Stimulated activated CD4-positive, alpha-beta T cell treated with anti-CD3 and anti-CD28 coated beads, Interleukin-2, amount 100 ng/mL, for 48 hours (primary cell): ENCODE measurements at regions not wholly inside any gene's neighbourhood (a gene's known extent, or its start where the extent isn't known, plus 50 kb on each side); places are given as distances from the start of the nearest gene placed in this dataset.

ENCODE experiments used
- DNase-seq, 2 donors: peaks; one replicate each; pipeline ENCODE4 v3.0.0-alpha.2; 2020

GRCh38 chr14:51479584-51480325, 172.0 kb upstream of the FRMD6 start:
- no peak for DNase-seq

GRCh38 chr14:51481643-51482042, 170.1 kb upstream of the FRMD6 start:
- DNase-seq = no peak

DNA sequence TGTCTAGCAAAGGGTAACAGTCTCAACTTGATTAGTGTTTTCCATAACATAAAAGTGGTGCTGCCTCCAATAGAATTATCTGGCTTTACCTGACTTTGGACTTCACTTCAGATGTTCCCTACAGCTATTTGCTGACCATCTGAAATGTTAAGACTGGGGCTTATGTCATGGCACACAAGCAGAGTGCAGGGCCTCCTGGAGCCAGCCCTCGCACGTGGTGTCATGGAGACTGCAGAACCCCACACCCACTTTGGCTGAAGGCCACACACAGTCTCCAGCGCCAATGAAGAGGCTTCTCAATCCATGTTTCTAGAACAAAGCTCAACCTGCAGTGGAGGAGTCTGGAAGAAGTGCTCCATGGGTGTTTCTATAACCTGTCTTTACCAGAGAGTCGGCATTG, 169.6 kb upstream of the FRMD6 start:
- DNase-seq = no peak

DNA sequence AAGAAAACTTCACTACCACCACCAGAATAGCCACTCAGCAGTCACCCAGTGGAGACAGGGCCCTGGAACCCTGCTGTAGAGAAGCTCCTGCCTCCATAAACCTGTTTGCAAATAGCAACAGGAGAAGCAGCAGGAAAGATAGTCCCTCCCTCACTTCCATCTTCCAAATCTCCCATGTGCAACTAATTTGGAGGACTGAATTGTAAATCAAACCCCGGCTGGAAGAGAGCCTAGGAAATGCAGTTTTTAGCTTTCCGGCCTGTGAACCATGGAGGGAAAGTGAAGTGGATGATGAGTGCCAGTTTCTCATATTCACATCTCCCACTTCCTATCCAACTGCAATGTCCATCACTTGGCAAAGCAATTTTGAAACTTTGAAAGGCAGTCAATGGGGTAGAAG, 167.2 kb upstream of the FRMD6 start:
- no peak for DNase-seq

- DNase-seq = no peak
Measured at GRCh38 chr14:51485733-51486132, 166.0 kb upstream of the FRMD6 start.

- no peak for DNase-seq
Measured at GRCh38 chr14:51487848-51488247, 163.9 kb upstream of the FRMD6 start.

GRCh38 chr14:51488569-51489220, 163.0 kb upstream of the FRMD6 start:
- no peak for DNase-seq

DNA sequence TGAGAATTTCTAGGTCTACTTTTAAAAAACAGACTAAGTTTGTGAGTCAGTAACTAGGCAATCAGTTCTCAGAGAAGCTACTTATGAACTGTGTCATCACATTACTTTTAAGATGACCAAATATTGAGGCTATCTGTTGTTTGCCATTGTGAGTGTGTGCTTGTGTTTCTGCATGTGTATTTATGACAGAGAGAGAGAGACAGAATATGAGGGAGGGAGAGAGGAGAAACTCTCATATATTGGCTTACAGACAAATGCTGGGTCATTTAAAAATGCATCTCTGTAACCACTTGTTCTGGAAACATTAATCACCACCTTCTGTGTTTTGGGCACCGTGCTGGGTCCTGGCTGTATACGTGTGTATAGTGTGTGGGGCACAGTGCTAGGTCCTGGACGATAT, 161.5 kb upstream of the FRMD6 start:
- DNase-seq = no peak

DNA sequence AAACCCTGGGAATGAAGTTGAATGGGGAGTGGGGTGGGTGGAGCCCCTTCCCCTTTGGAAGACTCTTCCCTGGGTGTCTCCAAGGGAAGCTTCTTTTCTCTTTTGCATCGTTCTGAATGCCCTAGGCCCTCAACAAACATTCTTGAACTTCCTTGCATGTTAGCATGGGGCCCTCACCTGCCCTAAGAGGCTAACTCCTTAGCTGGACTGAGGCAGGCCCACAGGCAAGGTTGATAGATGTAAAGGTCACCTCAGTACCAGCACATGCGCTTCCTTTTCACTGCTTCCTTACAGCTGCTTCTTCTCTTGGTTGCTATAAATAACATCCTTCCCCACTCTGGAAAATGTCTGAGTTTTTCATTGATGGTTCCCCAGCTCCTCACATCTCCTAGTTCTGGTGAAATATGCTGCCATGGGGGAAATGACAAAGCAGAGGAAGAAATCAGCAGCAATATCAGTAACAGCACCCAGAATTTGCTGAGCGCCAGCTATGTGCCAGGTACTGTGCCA, 160.6 kb upstream of the FRMD6 start:
- DNase-seq = no peak

DNA sequence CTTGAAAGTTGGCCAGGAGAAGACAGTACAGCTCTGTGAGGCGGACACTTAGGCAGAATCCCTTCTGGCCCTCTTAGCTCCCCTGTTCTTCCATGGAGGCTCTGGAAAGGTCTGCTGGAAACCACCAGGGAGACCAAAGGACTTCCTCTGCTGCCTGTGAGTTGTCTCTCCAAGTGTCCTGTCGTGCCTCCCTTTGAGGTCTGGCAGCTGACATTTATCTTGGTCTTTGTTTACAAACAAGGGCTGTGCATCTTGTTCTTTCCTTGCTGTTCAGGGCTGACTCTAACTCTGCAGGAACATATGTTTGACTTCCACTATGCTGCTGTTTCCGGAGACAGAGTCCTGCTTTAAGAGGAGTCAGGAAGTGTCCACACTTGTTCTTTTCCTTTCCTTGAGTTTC, 159.9 kb upstream of the FRMD6 start:
- no peak for DNase-seq

DNA sequence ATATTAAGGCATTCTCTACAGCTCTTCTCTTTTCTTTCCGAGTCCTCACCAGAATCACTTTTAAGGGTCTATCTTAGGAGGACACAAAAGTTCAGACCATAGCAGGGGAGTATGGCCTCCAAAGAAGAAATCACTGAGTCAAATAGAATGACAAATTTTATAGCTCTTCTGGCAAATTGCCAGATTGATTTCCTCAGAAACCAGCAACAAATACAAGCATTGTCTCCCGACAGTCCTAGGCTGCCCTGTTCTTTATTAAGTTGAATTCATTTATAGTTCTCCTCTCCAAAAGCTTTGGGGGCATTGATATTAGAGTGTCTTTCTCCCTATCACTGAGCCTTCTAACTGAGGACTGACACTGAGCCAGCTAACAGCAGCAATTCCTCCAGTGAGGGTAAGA, 156.4 kb upstream of the FRMD6 start:
- no peak for DNase-seq

GRCh38 chr14:51498411-51499227, 153.1 kb upstream of the FRMD6 start:
- no peak for DNase-seq

- no peak for DNase-seq
Measured at GRCh38 chr14:51500776-51501175, 150.9 kb upstream of the FRMD6 start.

DNA sequence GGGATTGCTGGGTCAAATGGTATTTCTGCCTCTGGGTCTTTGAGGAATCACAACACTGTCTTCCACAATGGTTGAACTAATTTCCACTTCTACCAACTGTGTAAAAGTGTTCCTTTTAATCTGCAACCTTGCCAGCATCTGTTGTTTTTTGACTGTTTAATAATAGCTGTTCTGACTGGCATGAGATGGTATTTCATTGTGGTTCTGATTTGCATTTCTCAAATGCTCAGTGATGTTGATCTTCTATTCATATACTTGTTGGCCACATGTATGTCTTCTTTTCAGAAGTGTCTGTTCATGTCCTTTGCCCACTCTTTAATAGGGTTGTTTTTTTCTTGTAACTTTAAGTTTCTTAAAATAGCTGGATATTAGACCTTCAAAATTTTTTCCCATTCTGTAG, 150.0 kb upstream of the FRMD6 start:
- DNase-seq = no peak

- no peak for DNase-seq
Measured at GRCh38 chr14:51504669-51505068, 147.0 kb upstream of the FRMD6 start.

DNA sequence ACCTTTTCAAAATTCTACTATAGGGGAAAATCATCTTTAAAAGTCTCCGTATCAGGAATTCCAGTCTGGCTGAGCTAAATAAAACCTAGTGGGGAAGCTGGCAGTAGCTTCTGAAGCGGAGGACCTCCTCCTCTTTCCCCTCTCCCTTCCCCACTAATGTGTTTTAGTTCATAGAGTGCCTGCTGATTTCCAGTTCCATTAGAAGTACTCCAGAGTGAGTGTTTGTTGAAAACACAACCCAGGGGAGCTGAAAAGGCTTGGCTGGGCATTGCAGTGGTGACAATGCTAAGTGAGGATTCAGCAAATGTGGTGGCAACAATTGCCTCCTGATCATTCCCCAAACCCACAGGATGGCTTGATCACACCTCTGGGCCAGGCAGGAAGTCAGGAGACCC, 144.2 kb upstream of the FRMD6 start:
- DNase-seq = no peak

- DNase-seq = no peak
Measured at GRCh38 chr14:51507906-51508511, 143.7 kb upstream of the FRMD6 start.

DNA sequence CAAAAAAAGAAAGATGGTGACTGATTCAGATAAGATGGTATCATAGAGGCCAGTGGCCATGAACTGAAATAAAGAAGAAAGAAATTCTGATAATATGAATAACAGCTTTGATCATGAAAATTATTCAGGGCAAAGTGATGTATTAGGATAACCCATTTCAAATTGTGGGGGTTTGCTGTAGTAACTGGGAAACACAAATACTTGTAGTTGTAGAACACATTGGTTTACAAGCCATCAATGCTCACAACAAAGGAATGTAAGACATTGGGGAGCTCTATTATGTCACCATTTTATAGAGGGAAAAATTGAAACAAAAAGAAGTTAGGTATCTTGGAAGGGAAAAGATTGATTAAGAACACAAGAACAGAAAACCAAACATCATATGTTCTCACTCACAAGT, 140.4 kb upstream of the FRMD6 start:
- no peak for DNase-seq

DNA sequence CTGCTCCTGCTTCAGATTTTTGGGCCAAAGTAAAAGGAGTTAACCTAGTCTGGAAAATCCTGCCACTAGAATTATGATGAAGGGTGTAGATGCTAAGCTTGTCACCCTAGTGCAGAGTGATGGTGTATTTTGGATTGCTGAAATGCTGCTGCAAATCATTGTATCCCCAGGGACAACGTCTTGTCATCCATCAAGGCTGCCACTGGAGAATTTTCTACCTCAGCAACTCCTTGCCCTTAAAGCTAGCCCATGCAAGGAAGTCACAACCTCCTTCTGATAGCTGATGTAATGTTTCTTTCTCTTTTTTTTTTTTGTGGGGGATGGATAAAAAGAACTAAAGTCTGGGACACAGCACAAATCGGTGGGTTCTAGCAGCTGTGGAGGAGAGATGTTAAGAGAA, 139.4 kb upstream of the FRMD6 start:
- DNase-seq = no peak

- no peak for DNase-seq
Measured at GRCh38 chr14:51513281-51513680, 138.4 kb upstream of the FRMD6 start.

- no peak for DNase-seq
Measured at GRCh38 chr14:51513933-51514332, 137.8 kb upstream of the FRMD6 start.

- no peak for DNase-seq
Measured at GRCh38 chr14:51515611-51516010, 136.1 kb upstream of the FRMD6 start.

GRCh38 chr14:51516706-51517395, 134.9 kb upstream of the FRMD6 start:
- DNase-seq = no peak
